SK-N-SH (cell line): ENCODE measurements at regions not wholly inside any gene's neighbourhood (a gene's known extent, or its start where the extent isn't known, plus 50 kb on each side); places are given as distances from the start of the nearest gene placed in this dataset.

Experiments
- CTCF ChIP-seq: fragments of 200-600 bp; sonication (generic); IDR thresholded peaks from 2 replicates; pipeline ENCODE4 v1.6.1; 2017; ENCODE audit warnings: antibody characterized with exemption, mild to moderate bottlenecking, moderate library complexity
- EZH2phosphoT487 ChIP-seq: fragments of 200-600 bp; sonication (generic); IDR thresholded peaks from 2 replicates; pipeline ENCODE4 v1.6.1; 2017; ENCODE audit warnings: low read depth, mixed run types, mild to moderate bottlenecking, antibody characterized with exemption, moderate library complexity, borderline replicate concordance
- POLR2AphosphoS5 ChIP-seq: IDR thresholded peaks from 2 replicates; pipeline ENCODE4 v1.6.1; 2012; ENCODE audit warnings: low read depth, low read length
- RAD21 ChIP-seq: IDR thresholded peaks from 2 replicates; pipeline ENCODE4 v1.6.1; 2012; ENCODE audit warnings: mild to moderate bottlenecking, low read length
- REST ChIP-seq: IDR thresholded peaks from 2 replicates; pipeline ENCODE4 v1.6.1; 2012; ENCODE audit warnings: mild to moderate bottlenecking, low read depth, low read length, moderate library complexity
- RXRA ChIP-seq: IDR thresholded peaks from 2 replicates; pipeline ENCODE4 v1.4.0; 2012; ENCODE audit warnings: low read depth, mild to moderate bottlenecking, borderline replicate concordance
- YY1 ChIP-seq: IDR thresholded peaks from 2 replicates; pipeline ENCODE4 v1.4.0; 2012; ENCODE audit warnings: low read depth, mild to moderate bottlenecking

- no peak for TF ChIP-seq REST
- TF ChIP-seq CTCF = no peak
- no peak for TF ChIP-seq YY1
- TF ChIP-seq EZH2phosphoT487 = no peak
- no peak for TF ChIP-seq POLR2AphosphoS5
- TF ChIP-seq RXRA = no peak
- TF ChIP-seq RAD21 = no peak
Measured at GRCh38 chr1:199305053-199305452, 666.2 kb downstream of the PTPRC start.
